ENCODE measurements at regions not wholly inside any gene's neighbourhood (a gene's known extent, or its start where the extent isn't known, plus 50 kb on each side); places are given as distances from the start of the nearest gene placed in this dataset.

DNA sequence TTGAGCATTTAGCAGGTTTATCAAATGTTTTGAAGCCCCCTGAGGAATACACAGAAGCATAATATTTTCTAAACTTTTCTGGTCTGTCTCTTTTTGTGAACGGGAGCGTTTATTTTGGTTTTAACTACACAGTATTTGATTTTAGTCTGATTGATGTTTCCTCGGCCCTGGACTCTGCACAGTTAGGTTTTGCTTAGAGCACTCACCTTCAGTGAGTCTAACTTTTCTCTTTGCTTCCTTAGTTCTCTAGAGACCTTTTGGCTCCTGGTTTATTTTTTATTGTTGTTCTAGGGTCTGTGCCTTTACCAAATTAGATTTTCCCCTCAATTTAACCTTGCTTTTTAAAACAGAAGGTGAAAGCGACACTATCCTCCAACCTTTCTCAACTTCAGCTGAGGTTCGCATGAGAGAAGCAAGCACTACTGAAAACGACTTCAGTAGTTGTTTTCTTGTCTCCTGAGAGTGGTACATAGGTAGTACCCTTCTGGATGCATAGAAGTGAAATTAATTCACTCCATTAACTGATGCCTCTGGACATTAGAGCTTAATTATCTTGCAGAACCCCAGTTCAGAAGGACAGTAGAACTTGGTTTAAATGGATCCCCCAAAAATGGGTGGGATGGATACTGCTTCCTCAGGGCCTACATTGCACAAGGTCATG, 166.7 kb upstream of the ELL2 start:
- TF ChIP-seq REST (IDR thresholded peaks at IDR 0.05; ENCODE audit: insufficient replicate concordance, low read depth), result no peak
- H3K27ac ChIP-seq (replicated peaks), result no peak overlapping the region
- H3K4me3 ChIP-seq (replicated peaks; ENCODE audit: insufficient read depth, low read length), result no peak overlapping the region
- no peak for DNase-seq (ENCODE audit: low read depth in 1 of 2, low spot score in 1 of 2)
- no peaks in the 10 kb centered on the region for H3K27me3 ChIP-seq (ENCODE audit: insufficient read depth, poor library complexity, severe bottlenecking)

- DNase-seq (ENCODE audit: low read depth in 1 of 2, low spot score in 1 of 2), result no peak
- Histone ChIP-seq H3K27me3 (ENCODE audit: insufficient read depth, poor library complexity, severe bottlenecking) (no peaks in the 10 kb centered on the region), H3K27ac (replicated peaks) (no peak overlapping the region), H3K4me3 (replicated peaks; ENCODE audit: insufficient read depth, low read length) (no peak overlapping the region)
- TF ChIP-seq CTCF (IDR thresholded peaks at IDR 0.05; ENCODE audit: insufficient read depth, low read length) (no peak), SPI1 (IDR thresholded peaks at IDR 0.05; ENCODE audit: borderline replicate concordance, low read depth) (no peak), REST (IDR thresholded peaks at IDR 0.05; ENCODE audit: insufficient replicate concordance, low read depth) (no peak), GABPA (IDR thresholded peaks at IDR 0.05; ENCODE audit: low read depth) (no peak), POLR2AphosphoS5 (IDR thresholded peaks at IDR 0.05; ENCODE audit: low read depth) (no peak)
Measured at GRCh38 chr5:96127538-96127937, 165.9 kb upstream of the ELL2 start.

DNA sequence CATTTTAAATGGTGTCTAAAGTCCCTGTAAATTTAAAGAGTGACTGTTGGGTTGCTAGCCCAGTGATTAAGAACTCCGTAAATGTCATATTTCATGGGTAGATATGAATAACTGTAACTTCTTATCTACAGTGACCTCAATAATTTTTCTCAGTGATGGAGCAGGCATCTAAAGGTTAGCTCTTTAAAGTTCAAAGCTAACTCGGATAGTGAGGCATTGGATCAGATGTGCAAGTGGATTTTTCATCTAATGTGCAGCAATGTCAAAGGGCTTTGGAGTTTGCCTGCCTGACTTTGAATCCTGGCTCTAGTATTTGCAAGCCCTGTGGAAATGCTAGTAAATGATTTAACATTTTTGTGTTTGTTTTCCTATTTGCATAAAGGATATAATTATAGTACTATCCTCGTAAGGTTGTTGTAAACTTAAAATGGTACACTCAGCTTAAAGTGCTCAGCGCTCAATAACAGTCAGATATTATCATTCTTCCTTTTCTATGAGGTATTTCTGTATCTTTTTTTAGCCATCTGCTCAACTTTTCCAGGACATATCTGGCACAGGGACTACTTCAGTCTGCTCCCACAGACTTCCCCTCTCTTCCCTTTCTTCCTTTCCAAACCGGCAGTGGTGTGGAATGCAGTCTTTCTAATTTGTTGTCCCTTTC, 163.7 kb upstream of the ELL2 start:
- H3K27ac ChIP-seq (replicated peaks), result no peak overlapping the region
- DNase-seq (ENCODE audit: low read depth in 1 of 2, low spot score in 1 of 2), result no peak
- TF ChIP-seq SPI1 (IDR thresholded peaks at IDR 0.05; ENCODE audit: borderline replicate concordance, low read depth) (no peak), CTCF (IDR thresholded peaks at IDR 0.05; ENCODE audit: insufficient read depth, low read length) (no peak), REST (IDR thresholded peaks at IDR 0.05; ENCODE audit: insufficient replicate concordance, low read depth) (no peak)
- H3K4me3 ChIP-seq (replicated peaks; ENCODE audit: insufficient read depth, low read length), result no peak overlapping the region
- H3K27me3 ChIP-seq (ENCODE audit: insufficient read depth, poor library complexity, severe bottlenecking), result no peaks in the 10 kb centered on the region
